ENCODE measurements at regions not wholly inside any gene's neighbourhood (a gene's known extent, or its start where the extent isn't known, plus 50 kb on each side); places are given as distances from the start of the nearest gene placed in this dataset.

- no peak for TF ChIP-seq CTCF (IDR thresholded peaks at IDR 0.05)
- TF ChIP-seq ZFX (IDR thresholded peaks at IDR 0.05; ENCODE audit: borderline replicate concordance), result no peak
These were observed 469.3 kb downstream of the C4orf33 start for GRCh38 chr4:129565214-129565613.
